Transverse colon (tissue), 3 donors: ENCODE measurements at regions not wholly inside any gene's neighbourhood (a gene's known extent, or its start where the extent isn't known, plus 50 kb on each side); places are given as distances from the start of the nearest gene placed in this dataset.

Source experiments
- EP300 ChIP-seq: sonication (generic); formaldehyde crosslinking; IDR thresholded peaks from one replicate; pipeline ENCODE4 v1.6.1; 2017; ENCODE audit warnings: antibody characterized with exemption, low read depth
- TF ChIP-seq, protein P1 (sequence below), 5 experiments: fragments of 200-600 bp in 3 of 5; fragments of 450-650 bp in 2 of 5; sonication (generic) in 3 of 5; IDR thresholded peaks; 1 replicate in 2 of 5; 2 replicates in 3 of 5; pipeline ENCODE4 v1.5.1; 2016 to 2017; ENCODE audit warnings: antibody characterized with exemption in 5 of 5, inconsistent platforms in 3 of 5, mild to moderate bottlenecking in 2 of 5, moderate library complexity in 1 of 5

DNA sequence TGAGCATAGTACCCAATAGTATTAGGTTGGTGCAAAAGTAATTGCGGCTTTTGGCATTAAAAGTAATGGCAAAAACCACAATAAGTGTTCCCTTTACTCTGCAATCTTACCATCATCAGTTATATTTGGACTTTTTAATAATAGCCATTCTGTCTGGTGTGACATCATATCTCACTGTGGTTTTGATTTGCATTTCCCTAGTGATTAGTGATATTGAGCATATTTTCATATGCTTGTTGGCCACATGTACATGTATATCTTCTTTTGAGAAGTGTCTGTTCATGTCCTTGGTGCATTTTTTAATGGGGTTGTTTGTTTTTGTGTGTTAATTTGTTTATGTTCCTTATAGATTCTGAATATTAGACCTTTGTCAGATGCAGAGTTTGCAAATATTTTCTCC lies 289.9 kb downstream of the FAM170A start:
- TF ChIP-seq, protein P1, sequence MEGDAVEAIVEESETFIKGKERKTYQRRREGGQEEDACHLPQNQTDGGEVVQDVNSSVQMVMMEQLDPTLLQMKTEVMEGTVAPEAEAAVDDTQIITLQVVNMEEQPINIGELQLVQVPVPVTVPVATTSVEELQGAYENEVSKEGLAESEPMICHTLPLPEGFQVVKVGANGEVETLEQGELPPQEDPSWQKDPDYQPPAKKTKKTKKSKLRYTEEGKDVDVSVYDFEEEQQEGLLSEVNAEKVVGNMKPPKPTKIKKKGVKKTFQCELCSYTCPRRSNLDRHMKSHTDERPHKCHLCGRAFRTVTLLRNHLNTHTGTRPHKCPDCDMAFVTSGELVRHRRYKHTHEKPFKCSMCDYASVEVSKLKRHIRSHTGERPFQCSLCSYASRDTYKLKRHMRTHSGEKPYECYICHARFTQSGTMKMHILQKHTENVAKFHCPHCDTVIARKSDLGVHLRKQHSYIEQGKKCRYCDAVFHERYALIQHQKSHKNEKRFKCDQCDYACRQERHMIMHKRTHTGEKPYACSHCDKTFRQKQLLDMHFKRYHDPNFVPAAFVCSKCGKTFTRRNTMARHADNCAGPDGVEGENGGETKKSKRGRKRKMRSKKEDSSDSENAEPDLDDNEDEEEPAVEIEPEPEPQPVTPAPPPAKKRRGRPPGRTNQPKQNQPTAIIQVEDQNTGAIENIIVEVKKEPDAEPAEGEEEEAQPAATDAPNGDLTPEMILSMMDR (IDR thresholded peaks at IDR 0.05): no peak
- TF ChIP-seq EP300: no peak
